Suprapubic skin (tissue), 4 donors: ENCODE measurements at regions not wholly inside any gene's neighbourhood (a gene's known extent, or its start where the extent isn't known, plus 50 kb on each side); places are given as distances from the start of the nearest gene placed in this dataset.
A peak's percentile ranks its signal among the peaks of the same experiment; 100 is the strongest.
"Not testable (repeated sequence)": the region's sequence is repeated elsewhere in the genome, so short reads cannot be mapped to it uniquely, and the experiment has no call there.

Experiments used
- DNase-seq, 2 donors: peaks; one replicate each; pipeline ENCODE4 v3.0.0-alpha.2; 2019; ENCODE audit warnings: low spot score in 2 of 2
- H3K27ac ChIP-seq: fragments of 200-600 bp; sonication (generic); one replicate; pipeline ENCODE4 v1.5.1; 2019
- H3K27me3 ChIP-seq: fragments of 200-600 bp; sonication (generic); one replicate; pipeline ENCODE4 v1.5.1; 2019
- H3K36me3 ChIP-seq: fragments of 200-600 bp; sonication (generic); one replicate; pipeline ENCODE4 v1.5.1; 2019
- H3K4me1 ChIP-seq: fragments of 200-600 bp; sonication (generic); one replicate; pipeline ENCODE4 v1.5.1; 2019
- H3K4me3 ChIP-seq: fragments of 200-600 bp; sonication (generic); one replicate; pipeline ENCODE4 v1.5.1; 2019; ENCODE audit warnings: mild to moderate bottlenecking
- H3K9me3 ChIP-seq: fragments of 200-600 bp; sonication (generic); one replicate; pipeline ENCODE4 v1.5.1; 2019
- EP300 ChIP-seq: sonication (generic); formaldehyde crosslinking; IDR thresholded peaks from one replicate; pipeline ENCODE4 v1.6.1; 2017; ENCODE audit warnings: antibody characterized with exemption
- POLR2A ChIP-seq, 2 donors: fragments of 450-650 bp; IDR thresholded peaks; one replicate each; pipeline ENCODE4 v1.6.1; 2017; ENCODE audit warnings: antibody characterized with exemption in 2 of 2, mild to moderate bottlenecking in 2 of 2, moderate library complexity in 2 of 2
- POLR2AphosphoS5 ChIP-seq, 3 donors: sonication (generic); formaldehyde crosslinking; IDR thresholded peaks; one replicate each; pipeline ENCODE4 v1.6.1; 2017; ENCODE audit warnings: antibody characterized with exemption in 3 of 3
- WGBS: methylation state at CpG from one replicate; pipeline ENCODE4 v1.1.5; 2018; 5-methylcytosine and 5-hydroxymethylcytosine counted together
- TF ChIP-seq, protein P1 (sequence below), 2 donors: fragments of 200-600 bp in 1 of 2; fragments of 450-650 bp in 1 of 2; sonication (generic) in 1 of 2; IDR thresholded peaks; one replicate each; pipeline ENCODE4 v1.5.1; 2016 to 2019; ENCODE audit warnings: antibody characterized with exemption in 2 of 2, mild to moderate bottlenecking in 1 of 2, moderate library complexity in 1 of 2

DNA sequence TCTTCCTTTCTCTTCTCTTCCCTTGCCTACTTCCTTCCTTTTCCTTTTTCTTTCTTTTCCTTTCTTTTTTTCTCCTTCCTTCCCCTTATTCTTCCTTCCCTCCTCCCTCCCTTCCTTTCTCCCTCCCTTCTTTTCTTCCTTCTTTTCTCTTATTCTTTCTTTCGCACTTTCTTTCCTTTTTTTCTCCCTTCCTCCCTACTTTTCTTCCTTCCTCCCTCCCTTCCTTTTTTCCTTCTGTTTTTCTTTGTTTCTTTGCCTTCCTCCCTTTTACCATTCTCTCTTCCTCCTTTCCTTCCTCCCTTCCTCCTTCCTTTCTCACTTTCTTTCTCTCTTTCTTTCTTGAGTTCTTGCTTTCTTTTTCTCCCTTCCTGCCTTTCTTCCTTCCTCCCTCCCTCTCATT lies 416.5 kb downstream of the ANKRD30B start:
- not testable (repeated sequence) for H3K4me3 ChIP-seq, H3K9me3 ChIP-seq, H3K27ac ChIP-seq, H3K36me3 ChIP-seq, H3K4me1 ChIP-seq, H3K27me3 ChIP-seq, DNase-seq
- 93% methylated on average over 1 of the region's 1 CpG for WGBS

GRCh38 chr18:15165048-15165447 lies 417.1 kb downstream of the ANKRD30B start:
- Histone ChIP-seq H3K4me1 (no peaks in the 10 kb centered on the region), H3K27me3 (no peaks in the 10 kb centered on the region), H3K4me3 (no peak overlapping the region), H3K27ac (no peak overlapping the region), H3K9me3 (no peaks in the 10 kb centered on the region), H3K36me3 (no peaks in the 10 kb centered on the region)
- no peak for TF ChIP-seq POLR2A (IDR thresholded peaks at IDR 0.05)
- TF ChIP-seq POLR2AphosphoS5 (IDR thresholded peaks at IDR 0.05): no peak
- TF ChIP-seq, protein P1, sequence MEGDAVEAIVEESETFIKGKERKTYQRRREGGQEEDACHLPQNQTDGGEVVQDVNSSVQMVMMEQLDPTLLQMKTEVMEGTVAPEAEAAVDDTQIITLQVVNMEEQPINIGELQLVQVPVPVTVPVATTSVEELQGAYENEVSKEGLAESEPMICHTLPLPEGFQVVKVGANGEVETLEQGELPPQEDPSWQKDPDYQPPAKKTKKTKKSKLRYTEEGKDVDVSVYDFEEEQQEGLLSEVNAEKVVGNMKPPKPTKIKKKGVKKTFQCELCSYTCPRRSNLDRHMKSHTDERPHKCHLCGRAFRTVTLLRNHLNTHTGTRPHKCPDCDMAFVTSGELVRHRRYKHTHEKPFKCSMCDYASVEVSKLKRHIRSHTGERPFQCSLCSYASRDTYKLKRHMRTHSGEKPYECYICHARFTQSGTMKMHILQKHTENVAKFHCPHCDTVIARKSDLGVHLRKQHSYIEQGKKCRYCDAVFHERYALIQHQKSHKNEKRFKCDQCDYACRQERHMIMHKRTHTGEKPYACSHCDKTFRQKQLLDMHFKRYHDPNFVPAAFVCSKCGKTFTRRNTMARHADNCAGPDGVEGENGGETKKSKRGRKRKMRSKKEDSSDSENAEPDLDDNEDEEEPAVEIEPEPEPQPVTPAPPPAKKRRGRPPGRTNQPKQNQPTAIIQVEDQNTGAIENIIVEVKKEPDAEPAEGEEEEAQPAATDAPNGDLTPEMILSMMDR (IDR thresholded peaks at IDR 0.05): no peak
- no peak for TF ChIP-seq EP300
- WGBS: 23% methylated on average over 30 of the region's 30 CpGs
- no peak for DNase-seq

GRCh38 chr18:15193028-15193427 lies 445.1 kb downstream of the ANKRD30B start:
- not testable (repeated sequence) for H3K9me3 ChIP-seq, H3K4me1 ChIP-seq, H3K4me3 ChIP-seq, DNase-seq, H3K36me3 ChIP-seq, H3K27ac ChIP-seq
- 64% methylated on average over 2 of the region's 2 CpGs for WGBS
- peaks cover 14% of the 10 kb centered on the region for H3K27me3 ChIP-seq

DNA sequence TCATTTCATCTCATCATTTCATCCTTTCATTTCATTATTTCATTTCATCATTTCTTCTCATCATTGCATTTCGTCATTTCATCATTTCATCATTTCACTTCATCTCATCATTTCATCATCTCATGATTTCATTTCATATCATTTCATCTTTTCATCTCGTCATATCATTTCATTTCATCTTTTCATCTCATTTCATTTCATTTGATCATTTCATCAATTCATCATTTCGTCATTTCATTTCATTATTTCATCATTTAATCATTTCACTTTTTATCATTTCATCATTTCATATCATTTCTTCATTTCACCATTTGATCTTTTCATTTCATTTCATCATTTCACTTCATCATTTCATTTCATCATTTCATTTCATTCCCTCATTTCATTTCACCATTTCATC lies 445.8 kb downstream of the ANKRD30B start:
- H3K36me3 ChIP-seq, H3K4me1 ChIP-seq, H3K9me3 ChIP-seq, H3K4me3 ChIP-seq, DNase-seq, H3K27ac ChIP-seq: not testable (repeated sequence)
- peaks cover 16% of the 10 kb centered on the region for H3K27me3 ChIP-seq
- 58% methylated on average over 3 of the region's 3 CpGs for WGBS

GRCh38 chr18:15197338-15198115 lies 449.6 kb downstream of the ANKRD30B start:
- H3K4me3 ChIP-seq: peak overlapping the region; percentile 42
- not testable (repeated sequence) for DNase-seq, H3K4me1 ChIP-seq, H3K27ac ChIP-seq, H3K36me3 ChIP-seq, H3K9me3 ChIP-seq
- WGBS: 6% methylated on average over 34 of the region's 58 CpGs
- H3K27me3 ChIP-seq: peaks cover 16% of the 10 kb centered on the region

DNA sequence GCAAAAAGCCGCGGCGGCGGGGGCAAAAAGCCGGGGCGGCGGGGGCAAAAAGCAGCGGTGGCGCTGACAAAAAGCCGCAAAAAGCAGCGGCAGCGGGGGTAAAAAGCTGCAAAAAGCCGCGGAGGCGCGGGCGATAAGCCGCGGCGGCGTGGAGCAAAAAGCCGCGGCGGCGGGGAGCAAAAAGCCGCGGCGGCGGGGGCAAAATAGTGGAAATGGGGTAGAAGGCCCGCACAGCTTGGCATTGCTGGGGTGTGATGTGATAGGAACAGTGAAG lies 450.1 kb downstream of the ANKRD30B start:
- H3K9me3 ChIP-seq: no peaks in the 10 kb centered on the region
- H3K36me3 ChIP-seq: no peaks in the 10 kb centered on the region
- H3K27me3 ChIP-seq: peaks cover 16% of the 10 kb centered on the region
- H3K27ac ChIP-seq: no peak overlapping the region
- TF ChIP-seq EP300 (no peak), POLR2AphosphoS5 (IDR thresholded peaks at IDR 0.05) (no peak), POLR2A (IDR thresholded peaks at IDR 0.05) (no peak)
- TF ChIP-seq, protein P1 (IDR thresholded peaks at IDR 0.05): no peak
- peak overlapping the region; percentile 42 for H3K4me3 ChIP-seq
- peaks cover 7% of the 10 kb centered on the region for H3K4me1 ChIP-seq
- DNase-seq: no peak
- WGBS: 6% methylated on average over 30 of the region's 30 CpGs
